ENCODE measurements at regions not wholly inside any gene's neighbourhood (a gene's known extent, or its start where the extent isn't known, plus 50 kb on each side); places are given as distances from the start of the nearest gene placed in this dataset.
A peak's percentile ranks its signal among the peaks of the same experiment; 100 is the strongest.

- no peak for DNase-seq
These were observed 279.2 kb downstream of the PIK3R1 start for GRCh38 chr5:68494771-68495170.

GRCh38 chr5:68499987-68500386 lies 284.4 kb downstream of the PIK3R1 start:
- no peak for DNase-seq

GRCh38 chr5:68500813-68501212 lies 285.3 kb downstream of the PIK3R1 start:
- no peak for DNase-seq

DNA sequence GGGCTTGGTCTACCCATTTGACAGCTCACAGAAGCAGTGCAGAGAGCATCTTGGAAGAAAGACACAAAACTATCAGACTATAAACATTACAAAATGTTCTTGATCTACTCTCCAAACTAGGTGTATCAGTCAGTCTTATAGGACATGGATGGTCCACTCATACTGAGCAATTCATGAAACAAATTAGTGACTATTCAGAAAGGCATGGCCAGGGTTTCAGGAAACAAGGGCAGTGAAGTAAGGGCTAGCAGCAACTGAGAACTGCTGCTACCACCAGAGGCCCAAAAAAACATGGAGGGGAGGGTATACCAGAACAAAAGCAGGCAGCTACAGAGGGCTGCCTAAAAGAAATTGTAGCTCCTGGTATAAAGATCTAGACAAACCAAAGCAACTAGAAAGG lies 287.0 kb downstream of the PIK3R1 start:
- no peak for DNase-seq

DNA sequence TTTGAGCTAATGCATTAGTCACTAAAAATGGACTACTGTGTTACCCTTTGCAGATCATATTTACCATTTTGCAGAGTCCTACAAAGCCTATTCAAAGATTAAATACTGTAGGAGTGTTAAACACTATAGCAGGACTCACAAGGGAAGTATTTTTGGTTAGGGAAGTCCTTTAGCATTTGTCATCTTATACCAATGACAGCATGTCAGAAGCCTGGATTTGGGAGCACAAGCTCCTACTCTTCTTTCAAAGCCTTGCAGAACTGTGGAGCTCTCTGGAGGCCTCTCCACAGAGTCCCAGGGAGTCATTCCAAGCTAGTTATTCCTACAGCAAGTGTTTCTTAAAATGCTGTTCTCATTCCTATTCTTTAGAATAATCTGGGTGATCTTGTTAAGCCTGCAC lies 288.8 kb downstream of the PIK3R1 start:
- DNase-seq: no peak

DNA sequence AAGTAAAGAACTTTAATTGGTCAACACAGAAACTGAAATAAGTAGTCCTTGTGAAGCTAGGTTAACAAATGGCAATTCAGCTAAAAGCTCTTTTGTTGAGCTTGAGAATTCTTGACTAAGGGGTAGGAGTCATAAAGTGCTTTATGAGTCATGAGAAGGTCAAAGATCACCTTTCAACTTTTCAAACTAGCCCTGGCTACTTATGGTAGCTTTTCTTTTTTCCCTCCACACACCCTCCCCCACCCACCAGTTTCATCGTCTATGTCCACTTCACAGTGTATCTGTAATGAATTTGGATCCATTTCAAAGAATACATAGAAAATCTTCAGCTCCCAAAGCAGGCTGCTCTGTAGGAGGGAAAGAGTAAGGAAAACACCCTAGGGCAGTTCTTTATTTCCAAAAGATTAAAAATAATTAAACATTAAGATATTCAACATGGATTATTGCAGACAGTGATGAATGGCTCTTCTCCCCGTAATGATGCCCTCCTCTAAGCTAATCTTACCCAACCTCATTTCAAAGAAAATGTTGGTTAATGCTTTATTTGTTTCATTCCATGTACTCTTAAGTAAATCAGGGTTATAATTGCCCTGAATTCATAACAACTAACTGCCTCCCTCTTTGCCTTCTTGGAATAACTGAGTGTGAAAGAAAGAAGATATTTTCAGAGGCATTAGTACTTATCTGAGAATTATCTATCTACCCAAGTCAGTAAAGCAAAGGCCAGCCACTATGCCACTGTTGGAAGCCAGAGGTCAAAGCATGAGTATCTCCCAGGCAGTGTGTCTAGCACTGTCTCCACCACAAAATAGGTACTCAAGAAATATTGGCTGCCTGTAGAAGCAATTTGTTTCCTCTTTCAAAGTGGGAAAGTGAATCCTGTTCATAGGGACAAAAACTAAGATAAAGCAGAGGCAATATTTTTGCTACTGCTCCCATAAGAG lies 290.6 kb downstream of the PIK3R1 start:
- no peak for DNase-seq

DNA sequence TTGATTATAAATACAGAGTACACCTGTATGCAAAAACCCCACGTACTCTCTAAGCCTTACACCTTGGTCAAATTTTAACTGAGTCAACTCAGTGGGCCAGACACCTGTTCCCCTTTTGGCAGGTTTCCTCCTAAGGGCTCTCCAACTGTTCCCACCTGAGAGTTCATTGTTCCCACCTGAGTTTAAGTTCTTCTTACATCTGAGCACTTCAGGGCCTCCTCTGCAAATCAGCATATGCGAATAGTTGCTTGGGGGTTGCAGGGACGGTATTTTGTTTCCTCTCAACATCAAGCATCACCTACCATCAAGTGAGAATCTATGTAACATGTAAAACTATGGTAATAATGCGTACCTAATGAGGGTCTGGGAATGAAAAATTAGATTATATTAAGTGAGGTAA lies 300.0 kb downstream of the PIK3R1 start:
- no peak for DNase-seq

GRCh38 chr5:68518286-68518685 lies 302.7 kb downstream of the PIK3R1 start:
- DNase-seq: no peak

- no peak for DNase-seq
These were observed 303.6 kb downstream of the PIK3R1 start for GRCh38 chr5:68519143-68519542.

DNA sequence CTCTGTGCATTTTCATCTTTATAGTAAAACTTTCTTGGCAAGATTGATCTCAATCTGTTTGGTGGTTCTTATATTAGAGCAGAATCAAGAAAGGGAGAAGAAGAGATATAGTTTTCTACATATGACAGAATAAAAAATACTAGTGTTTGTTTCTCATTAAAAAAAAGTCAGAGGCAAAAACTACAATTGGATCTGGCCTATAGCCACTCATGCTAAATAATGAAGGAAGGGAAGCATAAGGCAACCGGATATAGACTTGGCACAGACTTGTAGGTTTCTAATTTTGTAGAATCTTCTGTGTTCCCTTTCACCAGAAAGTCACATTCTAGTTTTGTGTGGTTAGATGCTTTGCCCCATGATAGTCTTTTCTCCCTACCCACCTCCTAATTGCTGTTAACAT lies 306.2 kb downstream of the PIK3R1 start:
- DNase-seq: no peak

- DNase-seq: no peak
These were observed 307.3 kb downstream of the PIK3R1 start for GRCh38 chr5:68522863-68523262.

GRCh38 chr5:68528821-68529273 lies 313.3 kb downstream of the PIK3R1 start:
- DNase-seq: peak; percentile 5

- no peak for DNase-seq
These were observed 314.0 kb downstream of the PIK3R1 start for GRCh38 chr5:68529581-68529980.

DNA sequence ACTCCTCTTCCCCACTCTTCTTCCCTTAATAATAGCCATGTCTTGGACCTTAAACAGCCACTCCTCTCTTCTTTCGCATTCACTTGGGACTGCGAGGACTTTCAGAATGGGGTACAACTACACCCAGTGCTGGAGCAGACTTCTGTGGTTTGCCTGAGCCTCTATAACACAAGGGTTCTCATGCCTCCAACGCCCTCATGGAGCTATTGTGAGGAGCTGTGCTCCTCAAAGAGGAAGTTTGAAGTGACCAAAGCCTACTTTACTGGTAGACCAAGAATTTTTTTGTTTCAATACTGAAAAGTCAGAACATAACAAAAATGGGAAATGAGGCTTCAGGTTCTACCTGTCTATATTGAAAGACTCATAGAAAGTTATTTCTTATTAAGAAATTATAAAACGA lies 316.4 kb downstream of the PIK3R1 start:
- DNase-seq: no peak

DNA sequence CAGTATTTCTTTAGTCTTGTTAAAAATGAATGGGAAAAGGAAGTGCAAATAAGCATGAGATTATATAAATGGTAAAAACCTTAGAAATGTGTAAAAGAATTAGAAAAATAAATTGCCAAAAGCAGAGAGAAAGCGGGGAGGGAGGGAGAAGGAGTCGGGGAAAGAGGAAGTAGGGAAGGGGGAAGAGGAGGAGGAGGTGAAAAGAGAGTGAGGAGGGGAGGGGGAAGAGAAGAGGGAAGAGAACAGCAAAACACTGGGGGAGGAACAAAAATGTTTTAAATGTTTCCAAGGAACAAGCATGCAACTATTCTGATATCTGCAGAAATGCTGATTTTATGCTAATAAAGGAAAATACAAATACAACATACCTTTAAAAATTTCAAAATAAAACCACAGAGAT lies 317.5 kb downstream of the PIK3R1 start:
- DNase-seq: no peak

GRCh38 chr5:68533571-68534084 lies 318.1 kb downstream of the PIK3R1 start:
- peak; percentile 77 for DNase-seq

DNA sequence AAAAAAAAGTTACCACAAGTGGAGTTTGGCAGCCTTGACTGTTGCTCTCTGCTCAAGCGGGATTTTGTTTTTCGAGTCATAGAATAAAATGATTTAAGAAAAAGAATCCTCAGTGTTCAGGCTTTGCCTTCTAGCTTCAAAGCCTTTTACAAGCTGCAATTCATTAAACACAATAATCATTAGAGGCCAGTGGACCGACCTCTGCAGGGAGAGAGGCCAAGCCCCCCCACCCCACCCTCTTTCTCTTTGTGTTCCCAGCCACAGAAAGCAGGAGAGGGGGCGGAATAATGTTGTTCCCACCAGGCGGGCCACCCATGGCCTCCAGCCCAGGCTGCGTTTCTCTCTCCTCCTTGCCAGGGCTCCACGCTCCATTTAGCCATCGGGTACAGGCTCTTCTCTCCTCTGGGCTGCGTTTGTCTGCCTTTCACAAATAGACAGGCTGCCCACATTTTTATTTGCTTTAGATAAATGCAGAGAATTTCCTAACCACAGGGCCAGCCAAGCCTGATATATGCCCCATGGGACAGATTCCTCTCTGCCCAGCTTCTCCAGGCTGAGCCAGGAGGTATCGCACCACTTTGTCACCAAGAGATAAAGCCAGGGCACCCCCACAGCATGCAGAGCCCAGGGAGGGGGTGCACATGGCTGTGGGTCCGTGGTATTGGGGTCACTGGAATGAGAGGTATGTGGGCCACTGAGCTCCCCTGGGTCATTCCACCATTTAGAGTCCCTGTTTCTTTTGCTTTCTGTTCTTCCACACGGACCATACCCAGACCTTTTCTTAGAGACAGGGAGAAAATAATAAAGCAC lies 318.8 kb downstream of the PIK3R1 start:
- DNase-seq: peak; percentile 23

DNA sequence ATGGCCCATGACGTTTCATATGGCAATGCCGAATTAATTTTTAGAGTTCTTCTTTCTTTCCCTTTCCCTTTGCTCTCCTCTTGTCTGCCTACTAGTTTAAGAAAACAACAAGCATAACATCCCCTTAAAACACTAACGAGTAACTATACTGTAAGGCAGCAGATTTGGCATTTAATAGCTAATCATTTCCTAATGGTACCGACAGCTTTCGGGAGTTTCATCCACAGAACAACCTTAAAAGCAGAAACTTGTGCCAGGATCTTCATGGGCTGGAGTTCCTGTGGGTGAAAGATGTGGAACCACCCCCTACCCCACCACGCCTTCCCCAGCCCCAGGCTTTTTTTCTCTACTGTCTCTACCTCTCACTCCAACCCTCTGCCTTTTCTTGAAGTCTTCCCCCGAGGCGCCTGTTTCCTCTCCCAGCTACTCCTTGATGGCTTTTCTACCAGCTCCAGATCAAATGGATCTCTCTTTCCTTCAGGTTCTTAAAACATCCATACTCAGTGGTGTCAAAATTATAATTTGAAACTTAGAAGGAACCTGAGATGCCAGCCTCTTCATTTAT lies 319.5 kb downstream of the PIK3R1 start:
- DNase-seq: no peak

DNA sequence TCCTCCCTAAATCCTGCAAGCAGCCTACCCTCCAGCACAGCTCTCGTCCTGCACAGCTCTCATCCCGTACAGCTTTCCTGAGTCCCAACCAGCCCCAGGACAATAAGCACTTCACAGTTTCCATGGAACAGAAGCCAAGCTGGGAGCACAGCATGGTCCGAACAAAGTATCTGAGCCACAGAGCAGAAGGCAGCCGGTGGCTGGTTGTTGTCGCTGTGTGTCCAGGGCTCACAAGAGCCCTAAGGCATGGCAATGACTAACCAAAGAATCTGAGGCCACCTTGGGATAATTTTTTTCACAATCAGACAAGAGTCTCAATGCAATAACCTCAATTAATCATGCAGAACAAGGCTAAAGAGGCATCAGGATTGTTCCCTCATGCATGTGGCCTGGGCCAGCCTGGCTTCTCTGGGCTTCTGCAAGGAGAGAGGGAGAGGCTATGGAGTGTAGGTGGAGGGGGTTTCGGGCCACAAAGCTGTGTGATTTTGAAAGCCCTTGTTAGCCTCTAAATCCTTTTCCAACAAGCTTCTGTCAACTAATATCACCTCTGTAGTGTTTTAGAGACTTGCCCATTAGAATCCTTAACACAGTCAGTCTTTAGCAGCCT lies 323.4 kb downstream of the PIK3R1 start:
- DNase-seq: no peak

GRCh38 chr5:68540798-68541590 lies 325.4 kb downstream of the PIK3R1 start:
- no peak for DNase-seq

GRCh38 chr5:68542207-68542606 lies 326.7 kb downstream of the PIK3R1 start:
- no peak for DNase-seq

DNA sequence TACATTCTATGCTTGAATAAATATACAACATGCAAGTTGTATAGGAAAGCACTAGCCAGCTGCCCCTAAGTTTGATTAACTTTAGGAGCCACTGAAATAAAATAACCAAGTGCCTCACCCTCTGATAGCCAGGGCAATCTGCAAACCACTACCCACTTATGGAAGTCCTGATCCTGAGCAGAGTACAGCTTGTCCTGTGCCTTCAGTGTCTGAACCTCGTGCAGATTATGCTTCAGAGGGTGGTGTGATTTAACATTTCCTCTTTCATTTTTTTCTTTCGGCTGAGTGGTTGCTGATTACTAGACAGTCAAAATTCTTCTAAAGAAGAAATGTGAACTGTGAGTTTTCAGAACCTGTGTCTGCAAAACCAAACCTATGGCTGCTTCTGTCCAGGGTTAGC lies 327.7 kb downstream of the PIK3R1 start:
- DNase-seq: no peak

All from NCI-H2081 treated with DMSO at 0.1 percent for 48 hours (cell line).